WTC11 (cell line): ENCODE measurements at regions not wholly inside any gene's neighbourhood (a gene's known extent, or its start where the extent isn't known, plus 50 kb on each side); places are given as distances from the start of the nearest gene placed in this dataset.

Experiments used
- CBFB ChIP-seq: sonication (generic); formaldehyde crosslinking; IDR thresholded peaks from 2 replicates; pipeline ENCODE4 v1.8.1; 2022; ENCODE audit warnings: mild to moderate bottlenecking, low read depth, missing genetic modification reagents
- CTCF ChIP-seq: fragments of 200-600 bp; IDR thresholded peaks from 2 replicates; pipeline ENCODE4 v1.8.0; 2022; ENCODE audit warnings: antibody characterized with exemption
- JUN ChIP-seq: sonication (generic); formaldehyde crosslinking; IDR thresholded peaks from 2 replicates; pipeline ENCODE4 v1.8.0; 2023; ENCODE audit warnings: mild to moderate bottlenecking, missing genetic modification reagents
- MAX ChIP-seq: sonication (generic); formaldehyde crosslinking; IDR thresholded peaks from 2 replicates; pipeline ENCODE4 v1.8.0; 2022; ENCODE audit warnings: mild to moderate bottlenecking, missing genetic modification reagents
- USF1 ChIP-seq: sonication (generic); formaldehyde crosslinking; IDR thresholded peaks from 2 replicates; pipeline ENCODE4 v1.8.0; 2022; ENCODE audit warnings: mild to moderate bottlenecking, missing genetic modification reagents
- ZNF138 ChIP-seq: sonication (generic); formaldehyde crosslinking; conservative IDR thresholded peaks from 2 replicates; pipeline ENCODE4 v1.8.1; 2022; ENCODE audit warnings: mild to moderate bottlenecking, moderate library complexity, missing genetic modification reagents
- TF ChIP-seq, protein P1 (sequence below): sonication (generic); formaldehyde crosslinking; conservative IDR thresholded peaks from 2 replicates; pipeline ENCODE4 v1.8.1; 2022; ENCODE audit warnings: mild to moderate bottlenecking, missing genetic modification reagents

DNA sequence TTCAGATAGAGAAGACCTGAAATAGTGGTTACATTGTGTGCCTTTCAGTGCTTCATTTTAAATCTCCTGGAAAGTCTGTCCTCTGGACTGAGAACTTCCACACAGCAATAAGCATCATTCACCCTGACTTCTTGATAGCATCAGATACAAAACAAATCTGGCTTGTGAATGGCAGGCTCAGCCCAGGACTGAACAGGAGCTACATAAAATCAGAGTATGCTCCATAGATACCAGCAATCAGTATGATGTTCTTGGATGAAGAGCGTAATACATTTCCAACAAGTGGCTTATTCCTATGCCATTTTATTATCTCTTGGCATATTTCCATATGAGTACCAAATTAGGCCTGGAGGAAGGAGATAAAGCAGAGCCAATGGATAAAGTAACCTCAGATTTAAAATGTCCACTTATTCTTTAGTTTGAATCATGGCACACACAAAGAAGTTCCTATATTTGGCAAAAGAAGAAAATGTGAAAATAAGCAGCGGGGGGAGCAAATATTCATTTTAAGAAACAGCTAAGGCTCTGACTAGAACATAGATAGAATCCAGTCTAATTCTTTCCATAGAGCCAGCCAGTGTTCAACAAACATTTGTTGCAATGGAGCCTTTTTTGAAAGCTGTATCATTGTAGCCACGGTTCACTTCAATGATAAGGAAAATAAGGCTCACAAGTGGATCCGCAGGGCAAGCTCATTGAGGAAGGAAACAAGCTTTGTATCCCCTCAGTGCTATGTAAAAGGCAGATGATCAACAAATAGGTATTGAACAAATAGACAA lies 230.8 kb upstream of the CHAC2 start:
- TF ChIP-seq CBFB (CRISPR knock-in tag) = no peak
- TF ChIP-seq ZNF138 (CRISPR knock-in tag) = no peak
- no peak for TF ChIP-seq USF1 (CRISPR knock-in tag)
- TF ChIP-seq CTCF = no peak
- TF ChIP-seq, protein P1, sequence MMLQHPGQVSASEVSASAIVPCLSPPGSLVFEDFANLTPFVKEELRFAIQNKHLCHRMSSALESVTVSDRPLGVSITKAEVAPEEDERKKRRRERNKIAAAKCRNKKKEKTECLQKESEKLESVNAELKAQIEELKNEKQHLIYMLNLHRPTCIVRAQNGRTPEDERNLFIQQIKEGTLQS (CRISPR knock-in tag) = no peak
- no peak for TF ChIP-seq JUN
- TF ChIP-seq MAX (CRISPR knock-in tag) = no peak
